HG02973 (cell line): ENCODE measurements at regions not wholly inside any gene's neighbourhood (a gene's known extent, or its start where the extent isn't known, plus 50 kb on each side); places are given as distances from the start of the nearest gene placed in this dataset.

Experiments used
- ATAC-seq: cut with Tn5 transposase; IDR thresholded peaks from one replicate; pipeline ENCODE4 v1.9.1; 2021; ENCODE audit warnings: moderate library complexity; ENCODE audit not compliant: unreplicated experiment

GRCh38 chrX:109926118-109926517, 76.8 kb upstream of the TMEM164 start:
- ATAC-seq = no peak

GRCh38 chrX:109926743-109927662, 75.9 kb upstream of the TMEM164 start:
- ATAC-seq = no peak

- no peak for ATAC-seq
These were observed 75.1 kb upstream of the TMEM164 start for GRCh38 chrX:109927663-109928273.

- no peak for ATAC-seq
These were observed 74.1 kb upstream of the TMEM164 start for GRCh38 chrX:109928596-109929335.

DNA sequence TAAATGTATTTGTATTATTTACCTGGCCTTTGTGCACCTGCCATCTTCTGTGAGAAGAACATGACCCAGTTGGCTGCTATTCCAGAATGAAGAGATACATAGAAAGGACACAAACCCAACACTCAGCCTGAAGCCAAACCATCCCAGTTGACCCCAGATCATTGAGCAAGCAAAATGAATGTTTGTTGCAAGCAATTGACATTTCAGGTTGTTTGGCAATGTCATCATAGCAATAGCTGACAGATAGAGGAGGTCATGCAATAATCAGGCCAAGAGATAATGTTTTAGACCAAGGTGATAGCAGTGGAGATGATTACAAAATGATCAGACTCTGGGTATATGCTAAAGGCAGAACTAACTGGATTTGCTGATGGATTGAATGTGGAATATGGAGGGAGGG, 71.2 kb upstream of the TMEM164 start:
- ATAC-seq = no peak

- no peak for ATAC-seq
These were observed 68.5 kb upstream of the TMEM164 start for GRCh38 chrX:109934434-109934833.

- ATAC-seq = no peak
These were observed 68.0 kb upstream of the TMEM164 start for GRCh38 chrX:109934935-109935334.

DNA sequence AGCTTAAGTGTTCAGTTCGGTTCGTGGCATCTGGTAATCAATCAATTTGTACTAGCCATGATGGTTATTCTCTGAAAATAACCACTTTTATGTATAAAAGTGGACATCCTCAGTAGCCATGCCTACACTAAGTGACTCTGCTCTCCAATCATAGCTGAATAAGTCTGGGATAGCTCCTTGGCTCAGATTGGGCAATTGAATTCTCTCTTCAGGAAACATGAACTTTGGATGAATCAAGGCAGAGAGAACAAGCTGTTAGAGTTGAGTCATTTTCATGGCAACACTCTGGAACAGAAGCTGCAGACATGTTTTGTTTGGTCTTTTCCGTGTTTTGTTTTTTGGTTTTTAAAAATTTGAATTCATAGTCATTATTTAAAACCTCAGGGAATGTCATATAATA, 66.8 kb upstream of the TMEM164 start:
- no peak for ATAC-seq

DNA sequence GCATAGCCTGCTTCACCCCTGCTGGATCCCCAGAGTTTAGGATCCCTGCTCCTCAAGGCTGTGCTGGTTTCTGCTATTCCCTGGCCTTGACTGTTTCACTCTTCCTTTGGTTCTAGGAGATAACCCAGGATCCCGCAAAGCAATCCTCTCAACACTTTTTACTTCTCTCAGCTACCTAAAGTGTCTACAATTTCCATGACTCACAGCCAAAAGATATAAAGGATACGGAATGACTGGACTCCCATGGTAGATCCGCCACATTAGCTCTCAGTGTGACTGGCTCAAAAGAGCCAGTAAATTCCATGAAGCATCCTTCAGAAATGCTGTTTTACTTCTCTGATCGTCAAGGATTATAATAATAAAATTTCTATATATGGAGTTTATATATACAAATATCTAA, 66.3 kb upstream of the TMEM164 start:
- ATAC-seq = no peak

- ATAC-seq = no peak
These were observed 63.4 kb upstream of the TMEM164 start for GRCh38 chrX:109939498-109939897.

DNA sequence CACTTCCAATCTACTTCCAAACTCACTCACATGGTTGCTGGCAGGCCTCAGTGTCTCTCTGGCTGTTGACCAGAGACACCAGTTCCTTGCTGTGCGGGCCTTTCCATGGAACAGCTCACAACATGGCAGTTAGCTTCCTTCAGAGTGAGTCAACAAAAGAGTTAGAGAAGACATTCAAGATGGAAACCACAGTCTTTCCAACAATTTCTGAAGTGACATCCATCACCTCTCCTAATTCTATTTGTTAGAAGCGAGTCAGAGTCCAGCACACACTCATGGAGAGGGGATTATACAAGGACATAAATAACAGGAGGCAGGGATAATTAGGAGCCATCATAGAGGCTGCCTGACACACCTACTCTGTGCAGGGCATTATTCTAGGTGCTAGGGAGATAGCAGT, 62.5 kb upstream of the TMEM164 start:
- no peak for ATAC-seq

DNA sequence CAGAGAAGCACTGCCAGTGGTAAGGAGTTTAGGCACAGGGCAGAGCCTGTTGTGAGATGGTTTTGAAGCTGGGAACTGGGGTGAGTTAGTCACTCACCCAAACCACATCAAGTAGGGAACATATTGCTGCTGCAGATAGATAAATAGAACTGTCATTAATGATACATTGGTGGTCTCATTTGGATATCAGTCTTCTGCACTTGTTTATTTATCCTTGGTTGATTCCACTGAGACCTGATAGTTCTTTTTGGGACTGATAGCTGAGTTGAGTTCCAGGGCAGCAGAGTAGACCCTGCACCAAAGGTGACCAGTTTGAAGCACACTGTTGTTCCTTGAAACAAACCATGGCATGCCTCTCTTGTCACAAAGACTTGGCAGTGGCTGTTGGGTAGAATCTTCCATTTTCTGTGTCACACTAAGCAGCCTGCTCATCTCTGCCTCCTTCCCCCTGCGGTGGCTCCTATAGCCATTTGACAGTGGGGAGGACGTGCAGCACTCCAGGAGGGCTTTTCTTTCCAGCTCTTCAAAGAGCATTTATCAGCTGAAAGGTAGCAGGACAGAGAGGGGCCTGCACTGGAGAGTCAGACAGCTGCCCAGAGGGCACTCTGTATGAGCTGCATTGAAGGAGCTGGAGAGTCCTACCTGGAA, 59.7 kb upstream of the TMEM164 start:
- ATAC-seq = no peak

GRCh38 chrX:109943740-109944092, 59.2 kb upstream of the TMEM164 start:
- no peak for ATAC-seq

- no peak for ATAC-seq
These were observed 50.9 kb upstream of the TMEM164 start for GRCh38 chrX:109952050-109952449.

DNA sequence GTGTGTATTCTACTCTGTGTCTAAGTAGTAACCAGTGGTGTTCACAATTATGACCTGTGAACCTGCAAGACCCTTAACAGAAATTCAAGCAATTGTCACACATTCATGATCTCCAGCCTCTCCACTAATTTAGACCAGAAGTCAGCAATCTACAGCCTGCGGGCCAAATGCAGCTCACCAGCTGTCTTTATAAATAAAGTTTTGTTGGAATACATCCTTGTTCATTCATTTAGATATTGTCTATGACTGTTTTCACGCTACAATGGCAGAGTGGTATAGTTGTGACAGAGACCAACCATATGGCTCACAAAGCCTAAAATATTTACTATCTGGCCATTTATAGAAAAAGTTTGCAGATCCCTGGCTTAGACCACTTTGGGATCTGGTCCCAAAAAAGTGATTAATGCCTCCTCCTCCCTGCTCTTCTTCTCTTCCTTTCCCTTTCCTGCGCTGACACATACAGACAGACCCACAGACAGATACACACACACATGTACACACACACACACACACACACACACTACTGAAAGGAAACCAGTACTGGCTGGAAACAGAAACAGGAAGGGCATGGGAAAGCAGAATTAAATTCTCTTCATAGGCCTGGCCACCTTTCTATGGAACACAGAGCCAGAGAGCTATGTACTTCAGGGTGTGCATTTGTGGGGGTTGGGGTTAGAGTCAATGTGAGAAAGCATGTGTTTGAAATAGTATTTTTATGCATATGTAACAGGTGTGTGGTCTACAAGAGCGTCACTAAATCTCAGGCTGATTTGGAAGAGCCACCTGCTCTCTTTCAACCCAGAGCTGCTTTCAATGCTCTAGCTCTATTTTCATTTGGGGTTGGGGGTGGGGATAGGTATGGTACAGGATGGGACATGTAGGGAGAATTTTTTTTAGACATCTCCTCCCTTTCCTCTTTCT, 49.7 kb upstream of the TMEM164 start:
- ATAC-seq = peak; percentile 71
